ENCODE measurements at regions not wholly inside any gene's neighbourhood (a gene's known extent, or its start where the extent isn't known, plus 50 kb on each side); places are given as distances from the start of the nearest gene placed in this dataset.

GRCh38 chr7:25812086-25812850, 339.7 kb upstream of the NFE2L3 start:
- TF ChIP-seq POLR2A (IDR thresholded peaks at IDR 0.05; ENCODE audit: low read length), result no peak
- TF ChIP-seq GATA1 (IDR thresholded peaks at IDR 0.05; ENCODE audit: low read depth, low read length), result no peak

Data from erythroblast (primary cell).